ENCODE measurements at regions not wholly inside any gene's neighbourhood (a gene's known extent, or its start where the extent isn't known, plus 50 kb on each side); places are given as distances from the start of the nearest gene placed in this dataset.
A peak's percentile ranks its signal among the peaks of the same experiment; 100 is the strongest.

DNA sequence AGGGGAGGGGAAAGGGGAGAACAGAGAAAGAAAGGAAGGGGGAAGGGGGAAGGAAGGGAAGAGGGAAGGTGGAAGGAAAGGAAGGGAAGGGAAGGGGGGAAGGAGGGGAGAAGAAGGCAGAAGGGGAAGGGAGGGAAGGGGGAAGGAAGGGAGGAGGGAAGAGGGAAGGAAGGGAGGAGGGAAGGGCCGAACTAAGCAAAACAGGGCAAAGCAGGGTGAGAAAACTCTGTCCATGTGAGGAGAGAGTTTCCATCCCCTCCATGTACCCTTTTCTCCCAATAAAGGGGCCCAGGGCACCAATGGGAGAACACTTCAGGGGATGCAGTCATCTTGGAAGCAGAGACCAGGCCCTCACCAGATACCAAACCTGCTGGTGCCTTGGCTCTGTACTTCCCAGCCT is 256.8 kb upstream of the CDH5 start:
- WGBS, 2 donors, result 58 to 76% methylated on average over 1 of the region's 1 CpG
- Histone ChIP-seq H3K27ac (no peak overlapping the region), H3K4me1 (no peaks in the 10 kb centered on the region), H3K4me3 (no peak overlapping the region), H3K36me3 (no peaks in the 10 kb centered on the region), H3K9me3 (no peaks in the 10 kb centered on the region), H3K27me3 (no peaks in the 10 kb centered on the region)
- DNase-seq, result no peak
- intact Hi-C loops (cut with DNase I), result no loop called here
- no peak for TF ChIP-seq POLR2A (IDR thresholded peaks at IDR 0.05)

DNA sequence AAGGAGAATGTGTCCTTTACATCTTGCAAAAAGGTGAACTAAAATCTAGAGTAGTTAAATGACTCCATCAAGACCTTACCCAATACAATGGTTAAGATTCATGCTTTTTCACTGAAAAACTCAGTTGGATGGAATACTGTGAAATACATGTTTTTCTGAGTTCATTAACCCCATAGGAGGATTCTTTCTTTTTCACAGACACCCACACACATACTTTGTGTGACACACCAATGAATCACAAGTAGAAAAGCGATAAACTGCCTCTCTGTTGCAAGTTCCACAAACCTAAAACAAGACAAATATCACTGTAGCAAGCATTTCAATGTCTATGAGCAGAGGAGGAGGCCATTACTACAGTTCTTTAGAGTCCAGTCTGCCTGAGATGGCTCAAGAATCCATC is 258.8 kb upstream of the CDH5 start:
- Histone ChIP-seq H3K36me3 (no peaks in the 10 kb centered on the region), H3K27me3 (no peaks in the 10 kb centered on the region), H3K9me3 (no peaks in the 10 kb centered on the region), H3K4me3 (no peak overlapping the region), H3K4me1 (peaks cover 0 to 7% (median 0%) of the 10 kb centered on the region in 4 donors), H3K27ac (no peak overlapping the region)
- no peak for DNase-seq
- TF ChIP-seq EP300 (IDR thresholded peaks at IDR 0.05) (no peak), POLR2AphosphoS5 (IDR thresholded peaks at IDR 0.05) (no peak), POLR2A (IDR thresholded peaks at IDR 0.05) (no peak)
- TF ChIP-seq, protein P1, sequence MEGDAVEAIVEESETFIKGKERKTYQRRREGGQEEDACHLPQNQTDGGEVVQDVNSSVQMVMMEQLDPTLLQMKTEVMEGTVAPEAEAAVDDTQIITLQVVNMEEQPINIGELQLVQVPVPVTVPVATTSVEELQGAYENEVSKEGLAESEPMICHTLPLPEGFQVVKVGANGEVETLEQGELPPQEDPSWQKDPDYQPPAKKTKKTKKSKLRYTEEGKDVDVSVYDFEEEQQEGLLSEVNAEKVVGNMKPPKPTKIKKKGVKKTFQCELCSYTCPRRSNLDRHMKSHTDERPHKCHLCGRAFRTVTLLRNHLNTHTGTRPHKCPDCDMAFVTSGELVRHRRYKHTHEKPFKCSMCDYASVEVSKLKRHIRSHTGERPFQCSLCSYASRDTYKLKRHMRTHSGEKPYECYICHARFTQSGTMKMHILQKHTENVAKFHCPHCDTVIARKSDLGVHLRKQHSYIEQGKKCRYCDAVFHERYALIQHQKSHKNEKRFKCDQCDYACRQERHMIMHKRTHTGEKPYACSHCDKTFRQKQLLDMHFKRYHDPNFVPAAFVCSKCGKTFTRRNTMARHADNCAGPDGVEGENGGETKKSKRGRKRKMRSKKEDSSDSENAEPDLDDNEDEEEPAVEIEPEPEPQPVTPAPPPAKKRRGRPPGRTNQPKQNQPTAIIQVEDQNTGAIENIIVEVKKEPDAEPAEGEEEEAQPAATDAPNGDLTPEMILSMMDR (IDR thresholded peaks at IDR 0.05), result no peak
- 86% methylated on average over 1 of the region's 1 CpG for WGBS, 2 donors
- intact Hi-C loops (cut with DNase I), result no loop called here

DNA sequence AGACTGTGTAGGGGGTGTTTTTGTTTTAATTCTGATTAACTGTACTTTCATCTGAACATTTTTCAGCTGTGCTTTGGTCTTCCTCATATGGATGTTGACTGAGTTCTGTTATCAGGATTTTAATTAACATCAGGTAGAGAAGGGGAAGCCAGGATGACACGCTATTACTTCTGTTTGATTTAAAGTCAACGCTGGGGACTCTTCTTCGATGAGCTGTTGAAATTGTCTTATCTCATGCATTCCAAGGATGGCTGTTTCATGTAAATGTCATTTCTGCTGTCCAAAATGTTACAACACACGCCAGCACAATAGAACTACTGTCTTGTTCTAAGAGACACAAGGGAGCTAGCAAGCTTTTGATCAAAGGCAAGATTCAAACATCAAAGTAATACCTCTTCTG is 263.3 kb upstream of the CDH5 start:
- Histone ChIP-seq H3K27ac (no peak overlapping the region), H3K9me3 (no peaks in the 10 kb centered on the region), H3K4me1 (peaks cover 0 to 7% (median 0%) of the 10 kb centered on the region in 4 donors), H3K36me3 (no peaks in the 10 kb centered on the region), H3K4me3 (no peak overlapping the region), H3K27me3 (no peaks in the 10 kb centered on the region)
- DNase-seq, result no peak
- intact Hi-C loops (cut with DNase I), result no loop called here
- 61 to 63% methylated on average over 4 of the region's 4 CpGs for WGBS, 2 donors
- TF ChIP-seq POLR2A (IDR thresholded peaks at IDR 0.05) (no peak), POLR2AphosphoS5 (IDR thresholded peaks at IDR 0.05) (peak in 1 of 4 donors; percentile 50)

DNA sequence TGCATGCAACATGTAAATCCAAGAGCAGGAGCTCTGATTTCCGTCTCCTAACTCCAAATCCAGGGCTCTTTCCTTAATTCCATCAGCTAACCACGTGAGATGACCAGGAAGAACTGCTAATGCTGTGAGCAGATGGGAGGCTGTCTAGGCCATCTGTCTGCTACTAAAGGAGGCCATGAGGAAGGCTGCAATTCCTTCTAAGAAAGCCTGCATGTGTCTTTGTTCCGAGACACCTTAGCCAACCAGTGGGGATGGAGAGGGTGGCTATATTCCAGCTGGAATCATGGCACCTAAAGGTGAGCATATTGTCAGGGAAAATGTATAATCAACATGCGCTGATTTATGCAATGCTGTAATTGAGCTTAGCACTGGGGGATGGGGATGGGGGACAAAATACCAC is 267.2 kb upstream of the CDH5 start:
- Histone ChIP-seq H3K27me3 (no peaks in the 10 kb centered on the region), H3K36me3 (no peaks in the 10 kb centered on the region), H3K9me3 (no peaks in the 10 kb centered on the region), H3K4me1 (peaks cover 0 to 7% (median 0%) of the 10 kb centered on the region in 4 donors), H3K27ac (no peak overlapping the region), H3K4me3 (no peak overlapping the region)
- WGBS, 2 donors, result 68 to 78% methylated on average over 4 of the region's 4 CpGs
- DNase-seq, result no peak
- TF ChIP-seq POLR2A (IDR thresholded peaks at IDR 0.05), result no peak
- TF ChIP-seq EP300 (IDR thresholded peaks at IDR 0.05), result no peak
- no peak for TF ChIP-seq POLR2AphosphoS5 (IDR thresholded peaks at IDR 0.05)
- intact Hi-C loops (cut with DNase I), result no loop called here

DNA sequence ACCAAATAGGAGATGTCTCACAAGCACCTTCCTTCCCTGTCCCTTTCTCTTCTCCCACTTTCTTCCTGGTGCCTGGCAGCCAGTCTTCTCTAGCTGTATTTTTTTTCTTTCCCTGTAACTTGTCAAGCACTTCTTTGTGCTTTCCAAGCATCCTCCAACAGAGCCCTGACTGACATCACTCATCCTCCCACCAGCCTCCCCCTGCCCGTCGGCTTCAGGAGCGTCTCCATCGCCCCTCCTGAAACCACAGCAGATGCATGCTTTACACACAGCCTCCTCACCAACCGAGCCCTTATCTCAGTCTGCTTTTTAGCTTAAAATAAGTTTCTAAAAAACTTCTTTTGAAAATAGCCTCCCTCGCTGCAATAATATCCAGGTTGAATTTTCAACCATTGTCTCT is 268.7 kb upstream of the CDH5 start:
- no peak for DNase-seq
- TF ChIP-seq, protein P1 (IDR thresholded peaks at IDR 0.05), result no peak
- TF ChIP-seq POLR2A (IDR thresholded peaks at IDR 0.05) (no peak), POLR2AphosphoS5 (IDR thresholded peaks at IDR 0.05) (no peak), EP300 (IDR thresholded peaks at IDR 0.05) (no peak)
- intact Hi-C loops (cut with DNase I), result no loop called here
- Histone ChIP-seq H3K4me3 (no peak overlapping the region), H3K9me3 (no peaks in the 10 kb centered on the region), H3K36me3 (no peaks in the 10 kb centered on the region), H3K4me1 (no peaks in the 10 kb centered on the region), H3K27me3 (no peaks in the 10 kb centered on the region), H3K27ac (no peak overlapping the region)
- WGBS, 2 donors, result 72 to 73% methylated on average over 6 of the region's 6 CpGs

DNA sequence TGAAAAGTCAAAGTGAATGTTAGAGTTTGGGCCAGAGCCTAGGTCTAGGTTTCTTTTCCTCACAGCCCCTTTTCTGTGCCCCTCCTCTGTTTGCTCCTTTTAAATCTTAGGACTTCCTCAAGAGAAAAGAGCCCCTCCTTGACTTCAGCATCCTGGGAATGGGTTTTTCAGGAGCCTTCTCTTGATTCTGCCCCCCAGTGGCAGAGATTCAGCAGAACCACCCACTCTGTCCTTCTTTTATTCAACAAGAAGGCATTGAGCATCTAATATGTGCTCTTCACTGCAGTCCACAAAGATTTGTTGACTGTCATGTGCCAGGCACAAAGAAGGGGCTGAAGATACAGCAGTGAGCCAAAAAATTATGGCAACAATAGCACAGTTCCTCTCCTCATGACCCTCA is 270.8 kb upstream of the CDH5 start:
- H3K4me3 ChIP-seq, result no peak overlapping the region
- TF ChIP-seq POLR2AphosphoS5 (IDR thresholded peaks at IDR 0.05) (no peak), EP300 (IDR thresholded peaks at IDR 0.05) (no peak), POLR2A (IDR thresholded peaks at IDR 0.05) (no peak)
- TF ChIP-seq, protein P1 (IDR thresholded peaks at IDR 0.05), result no peak
- no peaks in the 10 kb centered on the region for H3K9me3 ChIP-seq
- H3K4me1 ChIP-seq, result no peaks in the 10 kb centered on the region
- intact Hi-C loops (cut with DNase I), result no loop called here
- no peak for DNase-seq
- no peaks in the 10 kb centered on the region for H3K27me3 ChIP-seq
- no peaks in the 10 kb centered on the region for H3K36me3 ChIP-seq
- no peak overlapping the region for H3K27ac ChIP-seq
